H1 (cell line): ENCODE measurements at regions not wholly inside any gene's neighbourhood (a gene's known extent, or its start where the extent isn't known, plus 50 kb on each side); places are given as distances from the start of the nearest gene placed in this dataset.

Source experiments
- CTCF ChIA-PET: fragments of 300-600 bp; sonication (Branson Sonifier 250); formaldehyde crosslinking; loops from one replicate; lab custom pipeline; 2021; ENCODE audit not compliant: partially characterized antibody; lab: Charles Lee
- POLR2A ChIA-PET: fragments of 300-600 bp; sonication (Branson Sonifier 250); formaldehyde crosslinking; loops from one replicate; lab custom pipeline; 2021; ENCODE audit warnings: inconsistent platforms; ENCODE audit not compliant: partially characterized antibody; lab: Charles Lee
- DNase-seq, 2 experiments: peaks; one replicate each; pipeline versions ENCODE4 v3.0.0 to v3.0.0-alpha.2; 2010 to 2022; ENCODE audit warnings: low spot score in 2 of 2, low read depth in 1 of 2, mixed read lengths in 1 of 2
- FAIRE-seq: peaks from 2 replicates; lab custom pipeline; 2011; peaks lifted over from hg19 to GRCh38; lab: Jason Lieb, UNC
- H2AFZ ChIP-seq: 2 replicates; pipeline ENCODE4 v1.8.1; 2012; ENCODE audit warnings: low read length, inconsistent platforms
- H2AK5ac ChIP-seq: 2 replicates; pipeline ENCODE4 v1.6.1; 2013; ENCODE audit warnings: low read depth, low read length
- H2BK120ac ChIP-seq: replicated peaks from 2 replicates; pipeline ENCODE3; 2013; ENCODE audit warnings: low read depth, low read length, inconsistent platforms
- H2BK12ac ChIP-seq: 2 replicates; pipeline ENCODE4 v1.6.1; 2013; ENCODE audit warnings: low read depth, low read length
- H2BK15ac ChIP-seq: 2 replicates; pipeline ENCODE4 v1.6.1; 2013; ENCODE audit warnings: low read length
- H2BK20ac ChIP-seq: 2 replicates; pipeline ENCODE4 v1.6.1; 2013; ENCODE audit warnings: low read length
- H2BK5ac ChIP-seq: 2 replicates; pipeline ENCODE4 v1.6.1; 2013; ENCODE audit warnings: low read depth, low read length
- H3K14ac ChIP-seq: 2 replicates; pipeline ENCODE4 v1.6.1; 2013; ENCODE audit warnings: inconsistent platforms; ENCODE audit not compliant: insufficient read length
- H3K18ac ChIP-seq: 2 replicates; pipeline ENCODE4 v1.6.1; 2013; ENCODE audit warnings: low read length; ENCODE audit errors: extremely low read depth
- H3K23ac ChIP-seq: 2 replicates; pipeline ENCODE4 v1.6.1; 2013; ENCODE audit warnings: inconsistent platforms; ENCODE audit not compliant: insufficient read length
- H3K23me2 ChIP-seq: 2 replicates; pipeline ENCODE4 v1.6.1; 2013; ENCODE audit warnings: low read depth, low read length
- H3K27ac ChIP-seq: 2 replicates; pipeline ENCODE4 v1.6.1; 2011; ENCODE audit warnings: low read depth, low read length, inconsistent platforms
- H3K27me3 ChIP-seq, 4 experiments: replicated peaks in 1 of 4; 1 replicate in 1 of 4; 2 replicates in 3 of 4; pipeline versions ENCODE4 v1.6.1 to v1.8.1; 2011 to 2013; ENCODE audit warnings: low read length in 3 of 4, mild to moderate bottlenecking in 3 of 4, inconsistent platforms in 2 of 4, mixed read lengths in 2 of 4, moderate library complexity in 1 of 4; ENCODE audit not compliant: control insufficient read depth in 3 of 4, insufficient read depth in 3 of 4; ENCODE audit errors: extremely low read depth in 1 of 4
- H3K36me3 ChIP-seq, 4 experiments: 2 replicates each; pipeline versions ENCODE4 v1.6.1 to v1.8.1; 2011 to 2013; ENCODE audit warnings: mild to moderate bottlenecking in 4 of 4, low read length in 3 of 4, moderate library complexity in 2 of 4, control low read depth in 1 of 4, inconsistent platforms in 1 of 4; ENCODE audit not compliant: insufficient read depth in 4 of 4, control insufficient read depth in 2 of 4
- H3K4ac ChIP-seq: replicated peaks from 2 replicates; pipeline ENCODE3; 2013; ENCODE audit warnings: low read length, low read depth, mixed read lengths, inconsistent platforms; ENCODE audit not compliant: insufficient read length
- H3K4me1 ChIP-seq, 4 experiments: replicated peaks in 1 of 4; 1 replicate in 1 of 4; 2 replicates in 3 of 4; pipeline versions ENCODE4 v1.6.1 to v1.8.1; 2011 to 2013; ENCODE audit warnings: low read length in 3 of 4, inconsistent platforms in 2 of 4, mixed read lengths in 1 of 4; ENCODE audit not compliant: insufficient read depth in 4 of 4, control insufficient read depth in 3 of 4
- H3K4me2 ChIP-seq, 2 experiments: 2 replicates each; pipeline versions ENCODE4 v1.6.1 to v1.8.1; 2011 to 2013; ENCODE audit warnings: low read depth in 2 of 2, low read length in 2 of 2, control low read depth in 1 of 2, inconsistent platforms in 1 of 2, mild to moderate bottlenecking in 1 of 2; ENCODE audit not compliant: insufficient read depth in 1 of 2
- H3K4me3 ChIP-seq, 4 experiments: fragments of 200-600, 300-600 bp in 1 of 4; sonication (generic), shearing (Covaris generic), sonication (Bioruptor Twin) in 1 of 4; 2 replicates each; pipeline versions ENCODE4 v1.5.1 to v1.8.1; 2011 to 2016; ENCODE audit warnings: low read length in 4 of 4, low read depth in 3 of 4, control low read depth in 2 of 4, inconsistent platforms in 2 of 4, mild to moderate bottlenecking in 2 of 4, mixed read lengths in 1 of 4, moderate library complexity in 1 of 4; ENCODE audit not compliant: insufficient read depth in 2 of 4; ENCODE audit errors: extremely low read depth in 1 of 4
- H3K56ac ChIP-seq: replicated peaks from 2 replicates; pipeline ENCODE3; 2013; ENCODE audit warnings: low read depth, mild to moderate bottlenecking, mixed read lengths, low read length, inconsistent platforms; ENCODE audit not compliant: insufficient read length
- H3K79me1 ChIP-seq: 2 replicates; pipeline ENCODE4 v1.6.1; 2013; ENCODE audit warnings: low read depth, low read length, control low read depth
- H3K79me2 ChIP-seq, 2 experiments: 2 replicates each; pipeline versions ENCODE4 v1.6.1 to v1.8.1; 2012 to 2013; ENCODE audit warnings: low read length in 2 of 2, mild to moderate bottlenecking in 2 of 2, inconsistent platforms in 1 of 2; ENCODE audit not compliant: insufficient read depth in 2 of 2, control insufficient read depth in 1 of 2
- H3K9ac ChIP-seq, 4 experiments: replicated peaks in 1 of 4; 1 replicate in 1 of 4; 2 replicates in 3 of 4; pipeline versions ENCODE4 v1.6.1 to v1.8.1; 2011 to 2013; ENCODE audit warnings: low read depth in 3 of 4, low read length in 3 of 4, control low read depth in 2 of 4, mild to moderate bottlenecking in 2 of 4, moderate library complexity in 2 of 4, inconsistent platforms in 1 of 4; ENCODE audit errors: extremely low read depth in 1 of 4
- H3K9me3 ChIP-seq, 2 experiments: 2 replicates each; pipeline versions ENCODE4 v1.6.1 to v1.8.1; 2012 to 2013; ENCODE audit warnings: mild to moderate bottlenecking in 2 of 2, moderate library complexity in 2 of 2, control low read depth in 1 of 2, inconsistent platforms in 1 of 2, low read depth in 1 of 2, low read length in 1 of 2, mixed read lengths in 1 of 2; ENCODE audit not compliant: insufficient read depth in 2 of 2
- H4K20me1 ChIP-seq, 2 experiments: replicated peaks in 1 of 2; 2 replicates each; pipeline versions ENCODE3 to v1.8.1; 2011 to 2013; ENCODE audit warnings: inconsistent platforms in 2 of 2, low read length in 2 of 2, mild to moderate bottlenecking in 1 of 2; ENCODE audit not compliant: insufficient read depth in 2 of 2, control insufficient read depth in 1 of 2
- H4K5ac ChIP-seq: 2 replicates; pipeline ENCODE4 v1.6.1; 2013; ENCODE audit warnings: low read length, low read depth, mixed read lengths, inconsistent platforms; ENCODE audit not compliant: insufficient read length
- H4K8ac ChIP-seq: 2 replicates; pipeline ENCODE4 v1.8.0; 2013; ENCODE audit warnings: mild to moderate bottlenecking, moderate library complexity, low read length, inconsistent platforms; ENCODE audit not compliant: insufficient read depth; ENCODE audit errors: extremely low read depth
- H4K91ac ChIP-seq: replicated peaks from 2 replicates; pipeline ENCODE3; 2013; ENCODE audit warnings: low read length, mixed read lengths, inconsistent platforms; ENCODE audit not compliant: insufficient read length
- ATF2 ChIP-seq: IDR thresholded peaks from 2 replicates; pipeline ENCODE4 v1.6.1; 2012; ENCODE audit warnings: low read length, inconsistent platforms
- ATF3 ChIP-seq: IDR thresholded peaks from 2 replicates; pipeline ENCODE4 v1.6.1; 2011; ENCODE audit warnings: low read depth, mild to moderate bottlenecking, low read length; ENCODE audit not compliant: insufficient read depth
- CEBPB ChIP-seq: IDR thresholded peaks from 2 replicates; pipeline ENCODE4 v1.6.1; 2012; ENCODE audit warnings: low read depth, low read length
- CHD2 ChIP-seq: IDR thresholded peaks from 2 replicates; pipeline ENCODE4 v1.6.1; 2012; ENCODE audit warnings: low read length, improper control_type of control experiment
- EGR1 ChIP-seq: IDR thresholded peaks from 2 replicates; pipeline ENCODE4 v1.6.1; 2011; ENCODE audit warnings: low read depth, low read length, borderline replicate concordance
- FOSL1 ChIP-seq: IDR thresholded peaks from 2 replicates; pipeline ENCODE4 v1.6.1; 2011; ENCODE audit warnings: mild to moderate bottlenecking, low read depth, low read length, moderate library complexity; ENCODE audit not compliant: insufficient read depth
- MAX ChIP-seq: IDR thresholded peaks from 2 replicates; pipeline ENCODE4 v1.6.1; 2012; ENCODE audit warnings: inconsistent platforms
- RFX5 ChIP-seq: IDR thresholded peaks from 2 replicates; pipeline ENCODE4 v1.6.1; 2011; ENCODE audit warnings: low read depth, low read length, improper control_type of control experiment, borderline replicate concordance
- SP2 ChIP-seq: IDR thresholded peaks from 2 replicates; pipeline ENCODE4 v1.6.1; 2012; ENCODE audit warnings: mild to moderate bottlenecking, low read length, inconsistent platforms
- SUZ12 ChIP-seq: fragments of 200-600 bp; sonication (generic); IDR thresholded peaks from 2 replicates; pipeline ENCODE4 v1.6.1; 2012; ENCODE audit warnings: mild to moderate bottlenecking, inconsistent platforms, low read length, moderate library complexity, mixed read lengths
- TAF1 ChIP-seq: IDR thresholded peaks from 2 replicates; pipeline ENCODE4 v1.6.1; 2011; ENCODE audit warnings: mild to moderate bottlenecking, low read depth, low read length
- WGBS, 2 experiments: shearing (Covaris generic) in 1 of 2; methylation state at CpG; one replicate each; pipeline versions ENCODE4 v1.1.6 to v1.1.7; 2013 to 2015; ENCODE audit warnings: low lambda C conversion rate in 2 of 2, mixed read lengths in 2 of 2, inconsistent platforms in 1 of 2, low coverage in 1 of 2, missing lambda C conversion rate in 1 of 2; ENCODE audit not compliant: insufficient replicate concordance in 2 of 2, insufficient coverage in 1 of 2, insufficient read length in 1 of 2; ENCODE audit errors: extremely low coverage in 1 of 2, missing lambda C conversion rate in 1 of 2; 5-methylcytosine and 5-hydroxymethylcytosine counted together
- TF ChIP-seq, protein P1 (sequence below): IDR thresholded peaks from 2 replicates; pipeline ENCODE4 v1.6.1; 2012; ENCODE audit warnings: inconsistent platforms

GRCh38 chr7:113172726-113173125, 54.4 kb upstream of the SMIM30 start:
- no peak overlapping the region for H3K4me3 ChIP-seq
- no peak overlapping the region for H3K14ac ChIP-seq
- no peak overlapping the region for H3K4me2 ChIP-seq
- no peaks in the 10 kb centered on the region for H3K23me2 ChIP-seq
- no peaks in the 10 kb centered on the region for H3K27me3 ChIP-seq
- H3K4me1 ChIP-seq: no peaks in the 10 kb centered on the region
- no peaks in the 10 kb centered on the region for H3K9me3 ChIP-seq
- no peak overlapping the region for H3K56ac ChIP-seq
- H2BK20ac ChIP-seq: no peak overlapping the region
- DNase-seq: no peak
- no peaks in the 10 kb centered on the region for H3K79me1 ChIP-seq
- no peak overlapping the region for H2AK5ac ChIP-seq
- no peak for FAIRE-seq
- H2BK5ac ChIP-seq: no peak overlapping the region
- CTCF ChIA-PET: interaction anchor here (0.8 to 1.6 kb wide), 3 partner anchors 13 to 249 kb away, joined by 3 to 7 read pairs (median 4); no protein-coding TSS in a partner anchor
- H4K5ac ChIP-seq: no peak overlapping the region
- H2BK15ac ChIP-seq: no peak overlapping the region
- no peaks in the 10 kb centered on the region for H4K20me1 ChIP-seq
- WGBS, 2 experiments: 98% methylated on average over 11 of the region's 11 CpGs; no CpG with 5 or more reads in 1 of the 2 experiments
- H3K4ac ChIP-seq: no peak overlapping the region
- no peak overlapping the region for H2BK12ac ChIP-seq
- peak overlapping the region; percentile 35; the same call in 1 of the 2 replicates for H4K8ac ChIP-seq
- no peak overlapping the region for H2BK120ac ChIP-seq
- H3K27ac ChIP-seq: no peak overlapping the region
- POLR2A ChIA-PET: no interaction called here
- no peak overlapping the region for H2AFZ ChIP-seq
- TF ChIP-seq SP2: no peak
- no peak for TF ChIP-seq RFX5
- no peak for TF ChIP-seq CEBPB
- no peak for TF ChIP-seq EGR1
- TF ChIP-seq MAX: no peak
- TF ChIP-seq SUZ12: no peak
- TF ChIP-seq TAF1: no peak
- TF ChIP-seq CHD2: no peak
- TF ChIP-seq ATF3: no peak
- TF ChIP-seq FOSL1: no peak
- TF ChIP-seq, protein P1, sequence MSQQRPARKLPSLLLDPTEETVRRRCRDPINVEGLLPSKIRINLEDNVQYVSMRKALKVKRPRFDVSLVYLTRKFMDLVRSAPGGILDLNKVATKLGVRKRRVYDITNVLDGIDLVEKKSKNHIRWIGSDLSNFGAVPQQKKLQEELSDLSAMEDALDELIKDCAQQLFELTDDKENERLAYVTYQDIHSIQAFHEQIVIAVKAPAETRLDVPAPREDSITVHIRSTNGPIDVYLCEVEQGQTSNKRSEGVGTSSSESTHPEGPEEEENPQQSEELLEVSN: no peak
- TF ChIP-seq ATF2: no peak
- H3K36me3 ChIP-seq: no peaks in the 10 kb centered on the region
- no peak overlapping the region for H3K23ac ChIP-seq
- no peak overlapping the region for H4K91ac ChIP-seq
- no peaks in the 10 kb centered on the region for H3K79me2 ChIP-seq
- H3K18ac ChIP-seq: no peak overlapping the region
- H3K9ac ChIP-seq: no peak overlapping the region
